Left ventricle myocardium superior (tissue), 1 donor: ENCODE measurements at regions not wholly inside any gene's neighbourhood (a gene's known extent, or its start where the extent isn't known, plus 50 kb on each side); places are given as distances from the start of the nearest gene placed in this dataset.
"Not testable (repeated sequence)": the region's sequence is repeated elsewhere in the genome, so short reads cannot be mapped to it uniquely, and the experiment has no call there.

ENCODE experiments used
- ATAC-seq: fragments of 200-7000 bp; cut with Tn5 transposase; one replicate; pipeline ENCODE4 v1.9.1; 2020; ENCODE audit warnings: mild to moderate bottlenecking, moderate library complexity
- DNase-seq: peaks from one replicate; pipeline ENCODE4 v3.0.0-alpha.2; 2020
- intact Hi-C: fragments of 100-400 bp; cut with micrococcal nuclease; formaldehyde crosslinking; loops from one replicate; pipeline ENCODE4 v1.11.0; 2022
- donor health status: DM: no; HTN: yes; CAD: no; lungs with severe emphysema.

- intact Hi-C loops: no loop called here
- no peak for ATAC-seq
- DNase-seq: no peak
Measured at GRCh38 chr21:41620982-41621381, 113.0 kb upstream of the TMPRSS2 start.

GRCh38 chr21:41620541-41620940 is 112.6 kb upstream of the TMPRSS2 start:
- intact Hi-C loops: no loop called here
- ATAC-seq (no peak), DNase-seq (no peak)

- peak; percentile 52 for DNase-seq
- ATAC-seq: peak; percentile 58
- intact Hi-C loops: no loop called here
Measured at GRCh38 chr21:41616031-41616591, 108.2 kb upstream of the TMPRSS2 start.

DNA sequence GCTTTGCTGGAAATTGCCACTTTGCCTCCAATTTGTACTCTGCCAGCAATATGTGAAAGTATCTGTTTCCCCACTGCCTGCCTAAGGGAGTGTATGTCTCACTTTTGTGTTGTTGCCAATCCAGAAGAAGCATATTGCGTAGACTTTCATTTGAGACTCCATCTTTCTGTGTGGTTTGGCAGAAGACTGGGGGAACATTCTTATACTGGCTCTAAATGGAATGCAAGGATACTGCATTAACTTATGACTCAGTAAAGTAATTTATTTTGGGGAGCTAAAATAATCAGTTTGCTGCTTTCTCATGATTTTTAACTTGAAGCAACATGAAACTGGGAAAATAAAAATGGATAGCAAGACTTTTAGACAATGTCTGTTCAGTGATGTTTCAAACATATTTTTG is 107.7 kb upstream of the TMPRSS2 start:
- DNase-seq: no peak
- ATAC-seq: no peak
- intact Hi-C loops: no loop called here

DNA sequence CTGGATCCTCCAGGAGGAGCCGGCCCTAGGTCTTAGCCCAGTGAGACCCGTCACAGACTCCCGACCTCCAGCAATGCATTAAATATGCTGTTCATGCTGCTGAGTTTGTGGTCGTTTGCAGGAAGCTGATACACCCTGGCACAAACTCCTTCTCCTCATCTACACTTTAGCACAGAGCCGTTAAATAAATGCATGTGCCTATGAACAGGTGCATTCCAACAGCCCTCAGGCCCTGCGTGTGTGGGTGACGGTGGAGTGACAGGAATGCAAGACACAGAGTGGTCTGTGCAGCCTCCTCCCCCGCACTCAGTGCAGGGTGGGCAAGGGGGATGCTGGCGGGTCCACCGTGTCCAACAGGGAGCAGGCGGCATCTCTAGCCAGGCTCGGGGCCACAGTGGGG is 106.6 kb upstream of the TMPRSS2 start:
- DNase-seq (no peak), ATAC-seq (no peak)
- intact Hi-C loops: loop anchor here (5.0 kb wide), 1 partner anchor 163 kb away; no protein-coding TSS in a partner anchor

DNA sequence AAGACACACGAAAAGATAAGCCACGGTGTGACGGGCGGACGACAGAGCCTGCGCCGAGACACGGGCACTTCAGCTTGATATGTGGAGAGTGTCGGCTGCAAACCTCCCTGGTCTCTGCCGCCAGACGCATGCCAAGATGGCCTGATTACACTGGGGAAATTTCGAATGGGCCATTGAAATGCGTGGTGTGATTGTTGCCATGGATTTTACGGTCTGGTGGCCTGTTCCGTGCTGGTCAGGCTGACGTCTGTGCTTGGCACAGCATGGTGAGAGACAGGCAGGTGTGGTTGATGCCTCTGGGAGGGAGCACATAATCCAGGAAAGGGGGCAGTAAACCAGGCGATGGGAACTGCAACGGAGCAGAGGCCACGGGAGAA is 105.6 kb upstream of the TMPRSS2 start:
- ATAC-seq (no peak), DNase-seq (no peak)
- intact Hi-C loops: loop anchor here (5.0 kb wide), 1 partner anchor 164 kb away; no protein-coding TSS in a partner anchor

- peak; percentile 81 for DNase-seq
- intact Hi-C loops: loop anchor here (5.0 kb wide), 1 partner anchor 164 kb away; no protein-coding TSS in a partner anchor
- ATAC-seq: peak; percentile 94
Measured at GRCh38 chr21:41612674-41613532, 104.9 kb upstream of the TMPRSS2 start.

DNA sequence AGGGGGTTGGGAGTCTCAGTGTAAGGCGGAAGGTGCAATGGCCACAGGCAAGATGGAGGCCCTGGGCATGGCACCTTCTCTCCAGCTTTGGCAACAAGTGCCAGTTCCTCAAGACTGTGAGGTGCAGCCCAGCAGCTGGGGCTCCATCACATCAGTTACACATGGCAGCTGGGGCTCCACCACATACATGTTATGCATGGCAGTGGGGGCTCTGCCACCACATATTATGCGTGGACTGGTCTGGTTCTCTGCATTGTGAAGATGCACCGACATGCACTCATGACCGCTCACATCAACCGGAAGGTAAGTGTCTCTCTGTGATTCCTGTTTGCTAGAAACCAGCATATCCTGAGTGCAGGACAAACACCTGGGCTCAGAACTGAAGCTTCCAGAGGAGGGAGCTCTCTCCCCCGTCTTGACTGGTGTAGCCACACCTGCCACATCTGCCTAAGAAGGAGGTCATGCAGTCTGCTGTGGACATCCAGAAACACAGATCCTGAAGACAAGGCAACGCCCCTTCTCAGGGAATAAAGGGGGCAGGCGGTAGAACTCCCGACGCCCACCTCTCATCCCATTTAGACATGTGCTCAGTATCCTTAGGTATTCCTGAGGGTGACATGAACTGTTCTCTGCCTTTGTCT is 104.1 kb upstream of the TMPRSS2 start:
- DNase-seq: no peak
- intact Hi-C loops: loop anchor here (5.0 kb wide), 1 partner anchor 165 kb away; no protein-coding TSS in a partner anchor
- ATAC-seq: no peak

- intact Hi-C loops: loop anchor here (5.0 kb wide), 1 partner anchor 166 kb away; no protein-coding TSS in a partner anchor
- ATAC-seq: no peak
- no peak for DNase-seq
Measured at GRCh38 chr21:41611441-41611840, 103.5 kb upstream of the TMPRSS2 start.

DNA sequence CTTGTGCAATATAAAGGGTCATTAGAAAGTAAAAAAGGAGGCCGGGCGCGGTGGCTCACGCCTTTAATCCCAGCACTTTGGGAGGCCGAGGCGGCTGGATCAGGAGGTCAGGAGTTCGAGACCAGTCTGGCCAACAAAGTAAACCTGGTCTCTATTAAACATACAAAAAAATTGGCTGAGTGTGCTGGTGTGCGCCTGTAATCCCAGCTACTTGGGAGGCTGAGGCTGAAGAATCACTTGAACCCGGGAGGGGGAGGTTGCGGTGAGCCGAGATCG is 102.8 kb upstream of the TMPRSS2 start:
- not testable (repeated sequence) for DNase-seq, ATAC-seq
- intact Hi-C loops: loop anchor here (5.0 kb wide), 1 partner anchor 167 kb away; no protein-coding TSS in a partner anchor

- intact Hi-C loops: loop anchor here (5.0 kb wide), 1 partner anchor 167 kb away; no protein-coding TSS in a partner anchor
- DNase-seq (peak; percentile 62), ATAC-seq (peak; percentile 42)
Measured at GRCh38 chr21:41610042-41610839, 102.3 kb upstream of the TMPRSS2 start.

DNA sequence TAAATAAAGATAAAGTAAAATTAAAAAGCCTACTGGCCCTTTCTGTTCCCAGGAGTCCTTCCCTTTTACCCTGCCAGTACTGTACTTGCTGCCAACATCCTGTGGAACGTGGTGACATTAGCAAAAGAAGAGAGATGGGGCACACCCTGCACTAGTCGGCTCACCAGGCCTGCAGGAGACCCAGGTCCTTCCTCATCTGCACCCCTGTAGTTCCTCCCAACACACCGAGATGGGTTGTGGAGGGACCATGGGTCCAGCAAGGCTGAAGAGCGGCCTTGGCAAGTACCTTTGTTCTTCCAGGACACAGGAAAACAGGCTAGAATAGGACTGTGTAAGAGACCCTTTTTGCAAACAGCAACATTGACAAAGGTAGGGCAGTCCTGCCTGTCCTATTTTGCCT is 98.7 kb upstream of the TMPRSS2 start:
- no peak for ATAC-seq
- no peak for DNase-seq
- intact Hi-C loops: no loop called here

DNA sequence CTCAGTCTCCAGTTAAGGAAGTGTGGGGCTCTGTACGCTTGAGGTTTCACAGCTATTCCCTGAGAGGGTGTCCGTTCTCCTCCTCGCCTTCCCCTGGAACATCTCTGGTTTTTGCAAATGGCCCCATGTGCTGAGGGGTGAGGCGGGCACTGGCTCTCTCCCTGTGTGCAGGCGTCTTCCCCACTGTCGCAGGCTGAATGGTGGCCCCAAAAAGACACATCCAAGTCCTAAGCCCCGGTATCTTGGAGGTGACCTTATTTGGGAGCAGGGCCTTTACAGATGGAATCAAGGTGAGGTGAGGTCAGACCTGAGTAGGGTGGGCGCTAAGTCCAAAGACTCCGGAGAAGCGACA is 98.0 kb upstream of the TMPRSS2 start:
- DNase-seq: no peak
- intact Hi-C loops: no loop called here
- no peak for ATAC-seq

DNA sequence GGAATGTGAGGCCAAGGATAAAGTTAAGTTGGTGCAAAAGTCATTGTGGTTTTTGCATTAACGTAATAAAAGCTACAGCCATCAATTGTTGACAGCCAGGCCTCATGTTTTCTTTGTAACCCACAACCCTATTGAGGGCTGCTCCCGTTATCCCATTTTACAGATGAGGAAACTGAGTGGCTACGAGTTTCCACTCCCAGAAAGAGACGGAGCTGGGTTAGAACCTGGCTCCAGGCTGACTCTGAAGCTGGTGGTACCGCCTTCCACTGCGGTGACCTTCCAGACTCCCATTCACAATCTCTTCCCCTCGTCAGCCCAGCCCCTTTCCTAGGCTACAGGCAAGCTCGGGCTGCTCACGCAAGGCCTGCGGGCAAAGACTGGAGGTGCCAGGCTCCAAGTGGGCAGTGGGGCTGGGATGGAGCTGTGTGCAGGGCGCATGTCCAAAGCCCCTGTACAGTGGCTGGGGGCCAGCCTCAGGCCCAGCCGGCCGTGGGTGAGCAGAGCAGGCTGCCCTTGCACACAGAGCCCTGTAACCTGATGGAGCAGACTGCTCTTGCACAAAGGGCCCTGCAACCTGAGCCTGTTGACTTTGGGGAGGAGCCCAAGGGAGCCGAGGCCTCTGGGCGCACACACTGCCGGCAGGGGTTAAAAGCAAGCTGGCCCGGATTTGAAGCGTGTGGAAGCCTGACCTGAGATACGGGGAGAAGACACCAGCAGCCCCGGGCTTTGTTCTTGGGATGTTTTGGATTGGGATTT is 97.4 kb upstream of the TMPRSS2 start:
- no peak for DNase-seq
- no peak for ATAC-seq
- intact Hi-C loops: no loop called here

GRCh38 chr21:41604583-41605041 is 96.7 kb upstream of the TMPRSS2 start:
- DNase-seq: no peak
- no peak for ATAC-seq
- intact Hi-C loops: no loop called here

GRCh38 chr21:41603476-41603875 is 95.5 kb upstream of the TMPRSS2 start:
- intact Hi-C loops: no loop called here
- ATAC-seq: no peak
- no peak for DNase-seq

DNA sequence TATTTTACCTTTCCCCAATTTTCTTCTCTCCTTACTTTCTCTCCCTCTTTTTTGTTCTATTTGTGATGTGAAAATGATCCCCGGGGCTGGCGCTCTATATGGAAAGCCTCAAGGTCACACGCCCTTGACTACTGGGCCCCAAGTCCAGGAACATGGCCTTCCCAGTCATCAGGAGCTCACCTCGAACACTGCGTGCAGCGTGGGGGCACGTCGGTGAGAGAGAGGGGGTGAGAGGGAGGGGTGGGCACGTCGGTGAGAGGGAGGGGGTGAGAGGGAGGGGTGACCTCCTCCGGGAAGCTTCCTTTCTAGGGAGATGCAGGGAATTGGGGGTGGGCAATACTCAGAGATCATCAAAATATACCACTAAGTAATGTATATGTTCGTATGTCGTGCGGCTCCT is 94.6 kb upstream of the TMPRSS2 start:
- intact Hi-C loops: no loop called here
- ATAC-seq: no peak
- DNase-seq: no peak

GRCh38 chr21:41601573-41602368 is 93.8 kb upstream of the TMPRSS2 start:
- DNase-seq: no peak
- intact Hi-C loops: no loop called here
- ATAC-seq: no peak
